8988T (cell line): ENCODE measurements at regions not wholly inside any gene's neighbourhood (a gene's known extent, or its start where the extent isn't known, plus 50 kb on each side); places are given as distances from the start of the nearest gene placed in this dataset.
"Not testable (repeated sequence)": the region's sequence is repeated elsewhere in the genome, so short reads cannot be mapped to it uniquely, and the experiment has no call there.

Experiments
- DNase-seq: peaks from one replicate; pipeline ENCODE4 v3.0.0; 2011

- DNase-seq: no peak
These were observed 528.4 kb upstream of the TOM1L1 start for GRCh38 chr17:54372069-54372749.

DNA sequence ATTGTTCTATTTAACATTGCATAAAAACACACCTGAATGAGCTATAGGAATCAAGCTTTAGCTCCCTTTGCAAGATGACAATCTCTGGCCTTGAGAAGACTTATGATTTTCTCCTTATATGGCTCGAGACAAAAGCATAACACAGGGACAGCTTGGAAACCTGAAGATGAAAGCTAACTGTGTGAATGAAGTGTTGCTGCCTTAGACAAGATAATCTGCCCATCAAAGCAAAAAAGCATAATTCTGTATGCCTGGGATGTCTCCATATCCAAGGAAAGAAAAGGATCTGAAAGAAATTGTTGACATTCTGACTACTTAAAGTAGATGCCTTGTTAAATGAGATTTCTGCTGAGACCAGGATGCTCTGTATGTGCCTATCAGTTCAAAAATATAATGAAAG, 526.7 kb upstream of the TOM1L1 start:
- no peak for DNase-seq

- not testable (repeated sequence) for DNase-seq
These were observed 524.2 kb upstream of the TOM1L1 start for GRCh38 chr17:54376409-54376808.

DNA sequence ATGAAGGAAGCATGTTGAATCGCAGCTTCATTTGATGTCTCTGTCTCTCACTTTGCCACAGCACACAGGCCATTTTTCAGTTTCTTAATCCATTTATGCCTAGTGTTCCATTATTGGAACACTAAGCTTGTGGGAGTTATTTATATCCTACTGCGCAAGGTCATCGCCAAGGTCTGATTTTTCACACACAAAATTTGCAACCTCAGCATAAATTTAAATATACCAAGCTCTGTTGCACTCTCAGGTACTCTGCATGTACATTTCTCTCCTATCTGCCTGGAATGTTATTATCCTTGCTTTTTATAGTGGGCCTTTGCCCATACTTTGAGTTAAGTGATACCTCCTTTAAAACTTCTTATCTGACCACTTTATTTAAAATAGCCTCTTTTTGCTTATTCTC, 519.2 kb upstream of the TOM1L1 start:
- DNase-seq: no peak

DNA sequence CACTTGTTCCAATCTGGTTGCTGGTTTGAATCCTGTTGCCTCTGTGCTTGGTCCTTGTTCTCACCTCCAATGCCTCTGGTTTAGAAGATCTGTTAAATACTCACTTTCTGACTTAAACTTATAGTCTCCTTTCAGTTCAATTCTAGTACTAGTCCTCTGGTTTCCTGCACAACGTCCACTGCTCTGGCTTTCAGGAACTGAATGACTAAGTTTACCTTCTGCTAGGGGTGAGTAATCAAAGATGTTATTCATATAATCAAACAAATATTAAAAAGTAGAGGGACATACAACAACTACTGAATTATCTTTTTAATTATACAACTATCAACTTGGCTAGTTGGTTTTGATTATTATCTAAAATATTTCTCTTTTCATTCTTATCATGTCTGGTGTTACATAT, 496.4 kb upstream of the TOM1L1 start:
- DNase-seq: no peak

- no peak for DNase-seq
These were observed 494.8 kb upstream of the TOM1L1 start for GRCh38 chr17:54405826-54406225.

GRCh38 chr17:54408731-54409130, 491.9 kb upstream of the TOM1L1 start:
- DNase-seq: no peak

DNA sequence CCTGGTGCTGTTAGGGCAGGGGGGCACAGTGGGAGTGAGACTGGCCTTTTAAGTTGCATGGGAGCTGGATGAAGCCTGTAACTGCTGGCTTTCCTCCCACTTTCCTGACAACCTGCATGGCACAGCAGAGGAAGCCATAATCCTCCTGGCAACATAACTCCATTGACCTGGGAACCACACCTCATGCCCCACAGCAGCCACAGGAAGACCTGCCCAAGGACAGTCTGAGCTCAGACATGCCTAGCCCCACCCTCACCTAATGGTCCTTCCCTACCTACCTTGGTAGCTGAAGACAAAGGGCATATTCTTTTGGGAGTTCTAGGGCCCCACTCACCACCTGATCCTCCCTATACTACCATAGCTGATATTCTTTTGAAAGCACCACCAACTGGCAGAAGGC, 482.2 kb upstream of the TOM1L1 start:
- DNase-seq: no peak

DNA sequence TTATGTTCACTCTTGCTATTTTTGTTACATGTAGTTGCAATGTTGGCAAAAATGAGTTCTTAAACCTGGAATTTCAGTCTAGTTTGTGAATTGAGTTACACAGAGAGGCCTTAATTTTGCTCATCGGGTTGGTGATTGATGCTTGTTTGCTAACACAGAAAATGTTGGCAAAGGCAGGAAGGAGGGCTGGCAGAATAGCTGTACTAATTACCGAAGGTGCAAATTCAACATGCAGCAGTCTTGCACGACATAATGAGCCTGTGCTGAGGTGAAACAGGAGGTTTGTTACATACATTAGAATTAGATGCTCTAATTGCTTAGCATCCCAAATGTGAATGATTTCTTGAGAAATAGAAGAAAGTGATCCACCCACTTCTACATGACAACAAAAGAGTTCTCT, 475.0 kb upstream of the TOM1L1 start:
- DNase-seq: no peak

- DNase-seq: no peak
These were observed 474.3 kb upstream of the TOM1L1 start for GRCh38 chr17:54426296-54426886.

DNA sequence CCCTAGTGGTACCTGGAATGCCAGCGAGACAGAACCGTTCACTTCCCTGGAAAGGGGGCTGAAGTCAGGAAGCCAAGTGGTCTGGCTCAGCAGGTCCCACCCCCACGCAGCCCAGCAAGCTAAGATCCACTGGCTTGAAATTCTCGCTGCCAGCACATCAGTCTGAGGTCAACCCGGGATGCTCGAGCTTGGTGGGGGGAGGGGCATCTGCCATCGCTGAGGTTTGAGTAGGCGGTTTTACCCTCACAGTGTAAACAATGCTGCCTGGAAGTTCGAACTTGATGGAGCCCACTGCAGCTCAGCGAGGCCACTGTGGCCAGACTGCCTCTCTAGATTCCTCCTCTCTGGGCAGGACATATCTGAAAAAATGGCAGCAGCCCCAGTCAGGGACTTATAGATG, 464.7 kb upstream of the TOM1L1 start:
- DNase-seq: no peak

GRCh38 chr17:54439816-54440215, 460.8 kb upstream of the TOM1L1 start:
- no peak for DNase-seq

DNA sequence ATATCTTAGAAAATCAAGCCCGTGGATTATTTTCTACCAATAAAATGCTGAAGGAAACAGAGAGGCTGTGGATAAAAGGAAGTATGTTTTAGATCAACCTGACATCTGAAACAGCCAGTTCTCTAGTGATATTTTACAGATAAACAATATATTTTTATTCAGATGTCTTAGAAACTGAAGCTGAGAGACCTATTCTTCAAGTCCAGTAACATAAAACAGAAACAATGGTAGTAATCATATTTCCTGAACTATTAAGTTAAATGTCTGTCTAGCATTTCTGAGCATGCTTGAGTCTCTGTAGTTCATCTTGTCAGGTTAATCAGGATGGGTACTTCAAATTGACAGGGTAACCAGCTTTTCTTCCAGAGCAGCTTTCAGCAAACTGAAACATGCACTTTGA, 449.6 kb upstream of the TOM1L1 start:
- no peak for DNase-seq

DNA sequence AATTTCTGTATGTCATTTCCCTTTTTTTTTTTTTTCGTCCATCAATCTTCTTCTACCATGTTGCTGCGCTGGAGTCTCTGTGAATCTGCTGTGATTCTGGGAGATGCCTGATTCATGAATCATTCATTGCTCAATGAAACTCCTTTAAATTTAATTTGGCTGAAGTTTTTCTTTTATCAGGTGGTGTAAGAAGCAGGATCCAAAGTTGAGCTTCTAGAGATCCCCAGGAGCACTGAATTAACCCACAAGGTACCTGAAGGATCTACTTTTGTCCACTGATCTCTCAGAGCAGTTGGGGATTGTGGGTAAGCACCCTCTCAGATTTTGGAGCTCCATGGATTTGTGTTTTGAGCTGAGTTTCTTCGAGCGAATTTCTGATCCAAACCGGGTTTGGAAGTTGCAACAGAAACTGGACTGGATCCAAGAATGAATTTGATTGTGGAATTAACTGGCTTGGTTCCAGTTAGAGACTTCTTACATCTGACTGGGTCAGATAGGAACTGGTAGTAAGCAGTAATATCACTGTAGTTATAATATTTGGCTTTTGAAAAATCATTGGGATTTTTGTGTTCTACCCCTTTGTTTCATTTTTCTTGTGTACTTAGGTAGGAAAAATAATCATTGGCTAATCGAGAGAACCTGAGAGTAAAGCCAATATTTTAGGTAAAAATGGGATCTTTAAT, 447.8 kb upstream of the TOM1L1 start:
- no peak for DNase-seq

DNA sequence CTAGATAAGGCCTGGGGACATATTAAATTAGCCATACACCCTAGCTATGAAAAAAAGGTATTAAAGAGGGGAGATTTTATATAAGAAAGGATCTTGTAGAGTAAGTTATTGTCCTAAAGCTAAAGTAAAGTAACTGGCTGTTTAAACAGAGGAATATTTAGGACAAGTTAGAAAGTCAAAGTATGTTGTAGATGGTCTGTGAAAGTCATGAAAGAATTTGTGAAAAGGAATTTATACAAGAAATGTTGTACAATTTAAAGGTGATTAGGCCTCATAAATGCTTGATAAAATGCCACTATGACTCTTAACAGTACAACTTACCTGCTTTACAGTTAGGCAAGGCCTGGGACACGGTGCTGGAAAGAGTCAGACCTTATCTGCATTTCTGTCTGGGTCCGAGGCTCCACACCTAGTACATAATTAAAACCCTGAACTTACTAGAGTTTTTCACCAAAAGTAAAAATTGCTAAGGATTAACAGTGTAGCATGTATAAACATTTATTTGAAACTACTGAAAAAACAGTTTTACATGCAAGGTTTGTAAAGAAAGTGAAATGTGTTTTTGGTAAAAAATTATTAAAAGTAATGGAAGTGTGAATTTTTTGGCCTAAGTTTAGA, 445.3 kb upstream of the TOM1L1 start:
- no peak for DNase-seq

DNA sequence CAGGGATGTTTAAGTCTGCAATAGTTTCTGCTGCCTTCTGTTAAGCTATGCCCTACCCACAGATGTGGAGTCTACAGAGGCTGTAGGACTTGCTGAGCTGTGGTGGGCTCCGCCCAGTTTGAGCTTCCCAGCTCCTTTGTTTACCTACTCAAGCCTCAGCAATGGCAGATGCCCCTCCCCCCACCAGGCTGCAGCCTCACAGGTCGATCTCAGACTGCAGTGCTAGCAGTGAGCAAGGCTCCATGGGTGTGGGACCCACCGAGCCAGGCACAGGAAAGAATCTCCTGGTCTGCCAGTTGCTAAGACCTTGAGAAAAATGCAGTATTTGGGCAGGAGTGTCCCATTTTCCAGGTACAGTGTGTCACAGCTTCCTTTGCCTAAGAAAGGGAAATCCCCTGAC, 435.2 kb upstream of the TOM1L1 start:
- DNase-seq: not testable (repeated sequence)

- DNase-seq: no peak
These were observed 433.8 kb upstream of the TOM1L1 start for GRCh38 chr17:54466875-54467274.

DNA sequence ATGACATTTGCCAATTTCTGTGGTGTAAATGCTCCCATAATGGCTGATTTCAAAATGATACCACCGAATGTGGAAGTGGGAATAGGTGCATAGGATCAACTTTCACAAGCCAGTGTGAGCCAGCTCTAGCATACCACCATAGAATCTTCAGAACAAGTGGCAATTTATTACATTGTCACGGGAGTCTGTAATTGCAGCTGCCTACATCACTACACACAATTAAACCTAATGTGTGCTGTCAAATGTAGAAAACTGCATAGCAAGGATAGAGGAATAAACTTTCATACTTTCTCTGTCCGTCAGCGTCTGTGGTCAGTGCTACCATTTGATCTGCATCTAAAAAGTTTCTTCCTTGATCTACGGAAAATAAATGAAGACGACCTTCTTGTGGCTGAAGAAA, 417.8 kb upstream of the TOM1L1 start:
- DNase-seq: no peak

- DNase-seq: no peak
These were observed 407.0 kb upstream of the TOM1L1 start for GRCh38 chr17:54493691-54494090.

DNA sequence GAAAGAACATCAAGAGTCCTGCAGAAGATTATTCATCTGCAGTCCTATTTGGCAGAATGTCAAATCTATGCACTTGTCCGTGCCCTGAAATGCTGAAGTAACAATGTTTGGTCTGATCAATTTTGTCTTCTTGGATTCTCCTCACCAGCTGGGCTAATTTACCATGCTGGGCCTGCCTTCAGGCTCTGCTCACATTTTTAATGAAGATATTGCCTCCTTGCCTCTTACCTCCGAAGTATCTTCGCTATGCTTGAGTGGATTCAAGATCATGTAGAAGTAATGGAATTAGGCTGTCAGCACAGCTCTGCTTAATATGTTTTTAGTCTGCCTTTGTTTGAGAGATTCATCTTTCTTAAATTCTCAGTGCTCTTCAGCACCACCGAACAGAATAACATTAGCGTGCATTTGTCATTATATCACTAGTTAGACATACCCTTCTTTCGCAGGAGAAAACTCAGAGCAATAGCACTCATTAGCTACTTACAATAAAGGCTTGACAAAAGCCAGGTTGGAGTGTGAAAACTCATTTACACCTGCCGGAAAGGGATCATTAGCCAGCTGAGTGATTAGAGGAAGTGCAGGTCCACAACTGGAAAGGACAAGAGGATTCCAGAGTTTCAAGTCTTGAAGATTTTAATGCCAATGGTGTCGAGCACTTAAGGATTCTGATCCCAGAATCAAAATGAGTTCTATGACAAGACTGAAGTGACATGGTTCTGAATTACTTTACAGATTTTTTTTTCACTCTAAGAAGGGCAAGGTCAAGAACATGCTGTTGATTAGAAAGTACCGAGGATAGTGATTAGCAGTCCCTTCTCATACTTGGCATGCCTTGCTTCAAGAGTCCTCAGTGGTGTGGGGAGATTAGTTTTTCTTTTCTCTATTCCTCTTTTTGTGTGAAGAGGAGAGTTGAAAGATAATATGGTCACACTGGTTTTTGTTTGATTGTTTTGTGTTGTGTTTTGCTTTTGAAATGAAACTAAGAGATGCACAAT, 405.6 kb upstream of the TOM1L1 start:
- DNase-seq: no peak

GRCh38 chr17:54505404-54505803, 395.2 kb upstream of the TOM1L1 start:
- DNase-seq: no peak

GRCh38 chr17:54518706-54519105, 381.9 kb upstream of the TOM1L1 start:
- DNase-seq: no peak

DNA sequence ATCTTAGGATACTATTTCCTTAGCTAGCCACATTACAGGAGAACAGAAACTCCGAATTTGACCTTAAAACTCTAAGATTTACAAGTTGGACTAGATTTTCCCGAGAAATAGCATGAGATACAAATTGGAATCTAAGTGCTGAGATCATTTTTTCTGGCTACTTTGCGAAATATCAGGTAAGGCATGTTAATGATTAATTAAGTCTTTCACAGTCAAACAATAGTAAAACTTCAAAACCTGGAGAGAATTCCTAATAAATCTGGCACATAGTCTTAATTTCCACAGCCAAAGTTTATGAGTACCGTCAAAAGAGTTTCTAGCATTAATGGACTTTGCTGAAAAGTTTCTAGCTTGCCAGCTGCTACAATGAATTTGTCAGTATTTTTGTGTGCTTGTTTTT, 379.5 kb upstream of the TOM1L1 start:
- DNase-seq: no peak
